ENCODE measurements at regions not wholly inside any gene's neighbourhood (a gene's known extent, or its start where the extent isn't known, plus 50 kb on each side); places are given as distances from the start of the nearest gene placed in this dataset.

DNA sequence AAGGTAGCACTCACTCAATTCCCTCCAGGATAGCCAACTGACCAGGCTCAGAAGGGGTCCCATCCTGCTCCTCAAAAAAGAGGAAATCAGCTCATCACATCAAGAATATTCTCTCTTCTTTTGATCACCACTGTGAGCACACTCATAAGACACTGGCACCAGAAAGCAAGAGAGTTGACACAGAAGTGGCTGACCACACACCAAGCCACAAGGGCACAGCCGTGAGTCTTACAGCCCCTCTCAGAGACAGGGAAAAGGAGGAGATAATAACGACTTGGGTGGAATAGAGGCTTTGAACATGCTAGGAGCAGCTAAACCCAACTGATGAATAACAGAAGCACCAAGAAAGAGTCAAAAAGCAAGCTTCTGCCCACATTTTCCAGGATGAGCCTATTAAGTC, 249.1 kb upstream of the PREP start:
- no peaks in the 10 kb centered on the region for H3K9me3 Mint-ChIP-seq (ENCODE audit: unreplicated experiment)
- TF ChIP-seq, protein P1, sequence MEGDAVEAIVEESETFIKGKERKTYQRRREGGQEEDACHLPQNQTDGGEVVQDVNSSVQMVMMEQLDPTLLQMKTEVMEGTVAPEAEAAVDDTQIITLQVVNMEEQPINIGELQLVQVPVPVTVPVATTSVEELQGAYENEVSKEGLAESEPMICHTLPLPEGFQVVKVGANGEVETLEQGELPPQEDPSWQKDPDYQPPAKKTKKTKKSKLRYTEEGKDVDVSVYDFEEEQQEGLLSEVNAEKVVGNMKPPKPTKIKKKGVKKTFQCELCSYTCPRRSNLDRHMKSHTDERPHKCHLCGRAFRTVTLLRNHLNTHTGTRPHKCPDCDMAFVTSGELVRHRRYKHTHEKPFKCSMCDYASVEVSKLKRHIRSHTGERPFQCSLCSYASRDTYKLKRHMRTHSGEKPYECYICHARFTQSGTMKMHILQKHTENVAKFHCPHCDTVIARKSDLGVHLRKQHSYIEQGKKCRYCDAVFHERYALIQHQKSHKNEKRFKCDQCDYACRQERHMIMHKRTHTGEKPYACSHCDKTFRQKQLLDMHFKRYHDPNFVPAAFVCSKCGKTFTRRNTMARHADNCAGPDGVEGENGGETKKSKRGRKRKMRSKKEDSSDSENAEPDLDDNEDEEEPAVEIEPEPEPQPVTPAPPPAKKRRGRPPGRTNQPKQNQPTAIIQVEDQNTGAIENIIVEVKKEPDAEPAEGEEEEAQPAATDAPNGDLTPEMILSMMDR (IDR thresholded peaks at IDR 0.05; ENCODE audit: unreplicated experiment) = no peak
- no peaks in the 10 kb centered on the region for H3K4me1 Mint-ChIP-seq (ENCODE audit: unreplicated experiment)

DNA sequence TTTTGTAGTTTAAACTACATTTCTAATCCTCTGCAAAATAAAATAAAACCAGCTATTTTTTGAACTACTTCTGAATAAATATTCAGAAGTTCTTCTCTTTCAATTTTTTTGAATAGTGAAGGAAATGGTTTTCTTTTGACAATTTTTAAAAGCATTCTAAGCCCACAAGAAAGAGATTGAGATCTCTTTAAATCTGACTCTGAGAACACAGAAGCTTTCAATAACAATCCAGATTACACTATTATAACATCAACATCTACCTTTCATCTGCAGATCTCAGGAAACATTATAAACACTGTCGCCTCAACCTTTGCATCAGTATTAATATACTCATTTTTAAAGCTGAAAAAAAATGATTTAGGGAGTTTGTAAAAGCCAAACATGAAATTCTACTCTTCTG, 247.5 kb upstream of the PREP start:
- Mint-ChIP-seq H3K4me3 (ENCODE audit: unreplicated experiment) (no peak overlapping the region), H3K4me1 (ENCODE audit: unreplicated experiment) (no peaks in the 10 kb centered on the region), H3K9me3 (ENCODE audit: unreplicated experiment) (no peaks in the 10 kb centered on the region), H3K27ac (ENCODE audit: unreplicated experiment) (no peak overlapping the region), H3K27me3 (ENCODE audit: unreplicated experiment) (peaks cover 2% of the 10 kb centered on the region), H3K36me3 (ENCODE audit: low read depth, unreplicated experiment) (no peaks in the 10 kb centered on the region)
- DNase-seq (ENCODE audit: low spot score) = no peak
- TF ChIP-seq, protein P1 (IDR thresholded peaks at IDR 0.05; ENCODE audit: unreplicated experiment) = no peak

More for the DNA sequence above, 249.1 kb upstream of the PREP start:
- H3K27me3 Mint-ChIP-seq (ENCODE audit: unreplicated experiment) = peaks cover 2% of the 10 kb centered on the region
- H3K36me3 Mint-ChIP-seq (ENCODE audit: low read depth, unreplicated experiment) = no peaks in the 10 kb centered on the region
- no peak overlapping the region for H3K27ac Mint-ChIP-seq (ENCODE audit: unreplicated experiment)
- no peak overlapping the region for H3K4me3 Mint-ChIP-seq (ENCODE audit: unreplicated experiment)
- no peak for DNase-seq (ENCODE audit: low spot score)

DNA sequence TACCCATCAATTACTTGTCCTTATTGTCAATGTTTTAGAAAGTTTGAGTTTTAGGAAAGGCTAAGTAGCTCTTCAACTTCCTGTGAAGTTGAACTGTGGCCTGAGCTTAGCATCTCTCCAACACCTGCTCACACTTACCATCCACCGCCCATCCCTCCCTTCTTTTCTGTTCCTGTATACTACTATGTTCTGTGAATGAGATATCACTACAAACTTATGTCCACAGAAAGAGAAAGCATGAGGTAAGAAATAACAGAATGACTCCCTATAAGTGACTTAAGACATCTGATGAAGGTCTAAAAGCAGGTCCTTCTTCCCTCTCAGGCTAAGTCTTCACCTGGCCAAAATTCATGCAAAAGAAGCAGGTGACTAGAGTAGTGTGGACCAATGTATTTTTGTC, 246.3 kb upstream of the PREP start:
- Mint-ChIP-seq H3K36me3 (ENCODE audit: low read depth, unreplicated experiment) (no peaks in the 10 kb centered on the region), H3K27ac (ENCODE audit: unreplicated experiment) (no peak overlapping the region), H3K27me3 (ENCODE audit: unreplicated experiment) (peaks cover 2% of the 10 kb centered on the region), H3K4me1 (ENCODE audit: unreplicated experiment) (no peaks in the 10 kb centered on the region), H3K4me3 (ENCODE audit: unreplicated experiment) (no peak overlapping the region), H3K9me3 (ENCODE audit: unreplicated experiment) (no peaks in the 10 kb centered on the region)
- DNase-seq (ENCODE audit: low spot score) = no peak
- TF ChIP-seq, protein P1 (IDR thresholded peaks at IDR 0.05; ENCODE audit: unreplicated experiment) = no peak

DNA sequence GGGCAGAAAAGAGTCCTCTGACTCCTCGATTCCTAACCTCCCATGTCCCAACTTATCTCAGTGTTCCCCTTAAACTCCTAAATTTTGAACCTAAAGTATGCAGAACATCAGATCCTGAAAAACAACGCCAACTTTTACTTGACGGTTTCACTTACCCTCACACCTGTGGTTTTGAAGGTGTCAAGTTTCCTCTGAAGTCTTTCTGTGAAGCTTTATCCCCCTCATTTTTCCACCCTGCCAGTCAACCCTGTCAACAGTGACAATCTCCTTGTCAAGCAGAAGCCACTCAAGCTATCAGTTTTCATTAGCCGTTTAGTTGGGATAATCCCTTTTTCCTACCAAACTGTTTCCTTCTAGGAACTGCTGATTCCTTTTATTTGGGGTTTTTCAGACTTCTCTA, 245.4 kb upstream of the PREP start:
- DNase-seq (ENCODE audit: low spot score) = no peak
- H3K9me3 Mint-ChIP-seq (ENCODE audit: unreplicated experiment) = no peaks in the 10 kb centered on the region

DNA sequence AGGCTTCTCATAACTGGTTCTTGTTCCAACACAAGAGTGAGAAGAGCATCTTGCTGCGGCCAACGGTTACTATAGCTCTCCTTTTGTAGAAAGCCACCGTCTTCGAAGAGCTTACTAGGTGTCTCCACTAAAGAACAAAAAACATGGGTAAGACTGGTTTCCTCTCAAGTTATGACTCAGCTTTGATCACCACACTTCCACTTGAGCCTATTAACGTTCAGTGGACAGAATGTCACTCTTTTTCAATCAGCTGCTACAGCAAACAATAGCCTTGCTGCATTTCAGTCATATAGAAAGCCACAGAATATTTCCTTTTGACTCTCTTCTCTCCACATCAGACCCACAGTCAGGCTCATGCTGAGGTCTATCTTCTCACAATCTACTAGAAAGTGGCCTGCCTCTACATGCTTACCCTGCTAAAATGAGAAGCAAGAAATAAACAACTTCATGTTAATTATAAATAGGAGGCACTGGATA, 243.5 kb upstream of the PREP start:
- no peak overlapping the region for H3K27ac Mint-ChIP-seq (ENCODE audit: unreplicated experiment)

More for the DNA sequence above, 245.4 kb upstream of the PREP start:
- no peaks in the 10 kb centered on the region for H3K4me1 Mint-ChIP-seq (ENCODE audit: unreplicated experiment)
- no peaks in the 10 kb centered on the region for H3K36me3 Mint-ChIP-seq (ENCODE audit: low read depth, unreplicated experiment)
- no peak overlapping the region for H3K4me3 Mint-ChIP-seq (ENCODE audit: unreplicated experiment)
- no peak overlapping the region for H3K27ac Mint-ChIP-seq (ENCODE audit: unreplicated experiment)
- peaks cover 2% of the 10 kb centered on the region for H3K27me3 Mint-ChIP-seq (ENCODE audit: unreplicated experiment)
- TF ChIP-seq, protein P1 (IDR thresholded peaks at IDR 0.05; ENCODE audit: unreplicated experiment) = no peak

More for the DNA sequence above, 243.5 kb upstream of the PREP start:
- DNase-seq (ENCODE audit: low spot score) = no peak
- no peaks in the 10 kb centered on the region for H3K4me1 Mint-ChIP-seq (ENCODE audit: unreplicated experiment)
- H3K4me3 Mint-ChIP-seq (ENCODE audit: unreplicated experiment) = no peak overlapping the region
- TF ChIP-seq, protein P1 (IDR thresholded peaks at IDR 0.05; ENCODE audit: unreplicated experiment) = no peak
- no peaks in the 10 kb centered on the region for H3K9me3 Mint-ChIP-seq (ENCODE audit: unreplicated experiment)
- no peaks in the 10 kb centered on the region for H3K27me3 Mint-ChIP-seq (ENCODE audit: unreplicated experiment)
- H3K36me3 Mint-ChIP-seq (ENCODE audit: low read depth, unreplicated experiment) = no peaks in the 10 kb centered on the region
